Inflammatory macrophage treated with lipopolysaccharide for 4 hours (primary cell): ENCODE measurements at regions not wholly inside any gene's neighbourhood (a gene's known extent, or its start where the extent isn't known, plus 50 kb on each side); places are given as distances from the start of the nearest gene placed in this dataset.

Source experiments
- DNase-seq: peaks from one replicate; pipeline ENCODE4 v3.0.0-alpha.2; 2020

- DNase-seq, result no peak
Measured at GRCh38 chr2:101550555-101550954, 75.6 kb upstream of the RFX8 start.

GRCh38 chr2:101549371-101549770, 74.5 kb upstream of the RFX8 start:
- DNase-seq, result peak; percentile 24

GRCh38 chr2:101546376-101547058, 71.6 kb upstream of the RFX8 start:
- peak; percentile 83 for DNase-seq

GRCh38 chr2:101545950-101546349, 71.0 kb upstream of the RFX8 start:
- no peak for DNase-seq

GRCh38 chr2:101540518-101540917, 65.6 kb upstream of the RFX8 start:
- no peak for DNase-seq

- no peak for DNase-seq
Measured at GRCh38 chr2:101538076-101538475, 63.2 kb upstream of the RFX8 start.

- DNase-seq, result peak; percentile 74
Measured at GRCh38 chr2:101534149-101534611, 59.3 kb upstream of the RFX8 start.

- DNase-seq, result peak; percentile 65
Measured at GRCh38 chr2:101533561-101534148, 58.7 kb upstream of the RFX8 start.

GRCh38 chr2:101528501-101528900, 53.6 kb upstream of the RFX8 start:
- DNase-seq, result no peak

GRCh38 chr2:101524806-101525430, 50.0 kb upstream of the RFX8 start:
- peak; percentile 72 for DNase-seq
